ENCODE measurements at regions not wholly inside any gene's neighbourhood (a gene's known extent, or its start where the extent isn't known, plus 50 kb on each side); places are given as distances from the start of the nearest gene placed in this dataset.
"Not testable (repeated sequence)": the region's sequence is repeated elsewhere in the genome, so short reads cannot be mapped to it uniquely, and the experiment has no call there.

- Histone ChIP-seq H3F3A (ENCODE audit: insufficient read depth) (no peaks in the 10 kb centered on the region), H3K9me2 (replicated peaks; ENCODE audit: insufficient read depth, low read length) (no peaks in the 10 kb centered on the region), H3K9ac (ENCODE audit: low read length) (no peak overlapping the region), H3K27ac (ENCODE audit: low read depth, low read length) (no peak overlapping the region), H3K9me3 (ENCODE audit: insufficient read depth, low read length) (no peaks in the 10 kb centered on the region), H3K36me3 (ENCODE audit: low read length) (no peaks in the 10 kb centered on the region), H3K4me3 (ENCODE audit: insufficient read depth, low read length, poor library complexity, severe bottlenecking) (no peak overlapping the region), H3K79me2 (ENCODE audit: insufficient read depth, low read length) (no peaks in the 10 kb centered on the region), H3K4me2 (ENCODE audit: low read depth, low read length, poor library complexity, severe bottlenecking) (no peak overlapping the region), H2AFZ (ENCODE audit: low read depth, low read length, severe bottlenecking) (no peak overlapping the region), H3K27me3 (ENCODE audit: low read length) (no peaks in the 10 kb centered on the region), H4K20me1 (ENCODE audit: low read depth, low read length) (no peaks in the 10 kb centered on the region)
- no peak for TF ChIP-seq CTCF (IDR thresholded peaks at IDR 0.05; ENCODE audit: insufficient read depth, low read length, poor library complexity, severe bottlenecking)
- no peak for TF ChIP-seq EZH2phosphoT487 (conservative IDR thresholded peaks at IDR 0.05; ENCODE audit: low read length)
Observed at GRCh38 chr20:53773792-53774401, 180.3 kb upstream of the ZNF217 start.

- not testable (repeated sequence) for H3K4me3 ChIP-seq (ENCODE audit: insufficient read depth, low read length, poor library complexity, severe bottlenecking); H3K27me3 ChIP-seq (ENCODE audit: low read length); H3K9me3 ChIP-seq (ENCODE audit: insufficient read depth, low read length); H2AFZ ChIP-seq (ENCODE audit: low read depth, low read length, severe bottlenecking); H3K36me3 ChIP-seq (ENCODE audit: low read length); H3K9me2 ChIP-seq (replicated peaks; ENCODE audit: insufficient read depth, low read length); H3K9ac ChIP-seq (ENCODE audit: low read length); H3K4me2 ChIP-seq (ENCODE audit: low read depth, low read length, poor library complexity, severe bottlenecking); H4K20me1 ChIP-seq (ENCODE audit: low read depth, low read length); H3F3A ChIP-seq (ENCODE audit: insufficient read depth); H3K79me2 ChIP-seq (ENCODE audit: insufficient read depth, low read length); H3K27ac ChIP-seq (ENCODE audit: low read depth, low read length)
Observed at GRCh38 chr20:53773066-53773791, 179.6 kb upstream of the ZNF217 start.

- no peak overlapping the region for H3K27ac ChIP-seq (ENCODE audit: low read depth, low read length)
- no peaks in the 10 kb centered on the region for H3K79me2 ChIP-seq (ENCODE audit: insufficient read depth, low read length)
- H2AFZ ChIP-seq (ENCODE audit: low read depth, low read length, severe bottlenecking), result no peak overlapping the region
- H3K9me2 ChIP-seq (replicated peaks; ENCODE audit: insufficient read depth, low read length), result no peaks in the 10 kb centered on the region
- H4K20me1 ChIP-seq (ENCODE audit: low read depth, low read length), result no peaks in the 10 kb centered on the region
- H3F3A ChIP-seq (ENCODE audit: insufficient read depth), result no peaks in the 10 kb centered on the region
- H3K4me2 ChIP-seq (ENCODE audit: low read depth, low read length, poor library complexity, severe bottlenecking), result no peak overlapping the region
- H3K9me3 ChIP-seq (ENCODE audit: insufficient read depth, low read length), result no peaks in the 10 kb centered on the region
- no peak overlapping the region for H3K4me3 ChIP-seq (ENCODE audit: insufficient read depth, low read length, poor library complexity, severe bottlenecking)
- no peak for TF ChIP-seq CTCF (IDR thresholded peaks at IDR 0.05; ENCODE audit: insufficient read depth, low read length, poor library complexity, severe bottlenecking)
- H3K36me3 ChIP-seq (ENCODE audit: low read length), result no peaks in the 10 kb centered on the region
- H3K27me3 ChIP-seq (ENCODE audit: low read length), result no peaks in the 10 kb centered on the region
- H3K9ac ChIP-seq (ENCODE audit: low read length), result no peak overlapping the region
Observed at GRCh38 chr20:53769041-53769440, 175.4 kb upstream of the ZNF217 start.

GRCh38 chr20:53768329-53768728 lies 174.7 kb upstream of the ZNF217 start:
- Histone ChIP-seq H4K20me1 (ENCODE audit: low read depth, low read length) (no peaks in the 10 kb centered on the region), H2AFZ (ENCODE audit: low read depth, low read length, severe bottlenecking) (no peak overlapping the region), H3K27ac (ENCODE audit: low read depth, low read length) (no peak overlapping the region), H3F3A (ENCODE audit: insufficient read depth) (no peaks in the 10 kb centered on the region), H3K9me3 (ENCODE audit: insufficient read depth, low read length) (no peaks in the 10 kb centered on the region), H3K4me3 (ENCODE audit: insufficient read depth, low read length, poor library complexity, severe bottlenecking) (no peak overlapping the region), H3K9me2 (replicated peaks; ENCODE audit: insufficient read depth, low read length) (no peaks in the 10 kb centered on the region), H3K27me3 (ENCODE audit: low read length) (no peaks in the 10 kb centered on the region), H3K36me3 (ENCODE audit: low read length) (no peaks in the 10 kb centered on the region), H3K9ac (ENCODE audit: low read length) (no peak overlapping the region), H3K4me2 (ENCODE audit: low read depth, low read length, poor library complexity, severe bottlenecking) (no peak overlapping the region), H3K79me2 (ENCODE audit: insufficient read depth, low read length) (no peaks in the 10 kb centered on the region)
- TF ChIP-seq CTCF (IDR thresholded peaks at IDR 0.05; ENCODE audit: insufficient read depth, low read length, poor library complexity, severe bottlenecking) (no peak), EZH2phosphoT487 (conservative IDR thresholded peaks at IDR 0.05; ENCODE audit: low read length) (no peak)

Data from SU-DHL-6 (cell line).